Femur (tissue), 1 donor: ENCODE measurements at regions not wholly inside any gene's neighbourhood (a gene's known extent, or its start where the extent isn't known, plus 50 kb on each side); places are given as distances from the start of the nearest gene placed in this dataset.

ENCODE experiments used
- DNase-seq: peaks from one replicate; pipeline ENCODE4 v3.0.0-alpha.2; 2017

DNA sequence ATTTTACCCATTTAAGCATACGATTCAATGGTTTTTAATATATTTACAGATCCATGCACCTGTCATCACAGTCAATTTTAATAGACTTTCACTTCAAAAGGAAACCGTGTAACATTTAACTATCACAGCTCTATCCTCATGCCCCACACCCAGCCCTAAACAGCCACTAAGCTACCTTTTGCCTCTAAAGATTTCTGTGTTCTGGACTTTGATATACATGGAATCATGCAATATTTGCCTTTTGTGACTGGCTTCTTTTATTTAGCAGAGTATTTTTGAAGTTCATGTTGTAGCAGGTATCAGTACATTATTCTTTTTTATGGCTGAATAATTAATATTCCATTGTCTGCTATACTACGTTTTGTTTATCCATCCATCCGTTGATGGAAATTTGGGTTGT, 50.3 kb upstream of the STX16 start:
- no peak for DNase-seq

DNA sequence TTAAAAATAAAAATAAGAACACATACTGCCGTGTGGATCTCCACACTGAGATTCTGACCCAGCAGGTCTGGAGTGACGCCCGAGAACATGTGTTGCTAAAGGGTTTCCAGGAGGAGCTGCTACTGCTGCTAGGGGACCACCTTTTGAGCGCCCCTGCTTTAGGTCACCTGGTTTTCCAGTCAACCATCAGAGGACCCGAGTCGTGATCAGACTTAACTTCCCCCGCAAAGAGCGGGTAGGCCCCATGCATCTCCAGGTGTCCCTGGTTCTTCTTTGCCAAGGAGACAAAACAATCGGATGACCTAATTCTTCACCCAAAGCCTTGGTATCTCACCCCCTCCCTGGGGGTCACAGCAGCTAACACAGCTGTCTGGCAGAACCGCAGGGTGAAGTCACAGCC, 51.1 kb upstream of the STX16 start:
- no peak for DNase-seq

DNA sequence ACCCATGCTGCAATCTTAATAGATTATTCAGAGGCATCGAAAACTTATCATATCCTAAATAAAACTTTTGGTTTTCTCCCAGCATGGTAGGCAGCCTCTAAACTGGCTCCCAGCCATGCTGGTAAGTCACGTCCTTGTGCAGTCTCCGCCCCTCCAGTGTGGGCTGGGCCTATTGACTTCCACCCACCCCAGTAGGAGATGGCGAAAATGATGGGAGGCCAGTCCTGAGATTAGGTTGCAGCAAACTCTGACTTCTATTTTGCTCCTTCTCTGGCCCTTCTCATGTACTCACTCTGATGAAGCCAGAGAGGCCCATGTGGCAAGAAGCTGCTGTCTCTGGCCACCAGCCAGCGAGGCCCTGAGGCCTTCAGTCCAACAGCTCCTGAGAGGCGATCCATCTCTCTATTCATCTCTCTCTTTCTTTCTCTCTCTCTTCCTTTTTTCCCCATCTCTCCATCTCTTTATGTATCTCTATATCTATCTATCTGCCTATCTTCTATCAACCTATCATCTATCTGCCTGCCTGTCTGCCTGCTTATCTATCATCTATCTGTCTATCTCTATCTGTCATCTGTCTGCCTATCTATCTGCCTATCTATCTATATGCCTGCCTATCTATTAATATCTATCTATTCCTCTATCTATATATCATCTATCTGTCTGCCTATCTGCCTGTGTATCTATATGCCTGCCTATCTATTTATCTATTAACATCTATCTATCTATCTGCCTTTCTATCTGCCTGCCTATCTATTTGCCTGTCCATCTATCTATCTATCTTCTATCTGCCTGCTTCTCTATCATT, 52.7 kb upstream of the STX16 start:
- DNase-seq: peak; percentile 63

DNA sequence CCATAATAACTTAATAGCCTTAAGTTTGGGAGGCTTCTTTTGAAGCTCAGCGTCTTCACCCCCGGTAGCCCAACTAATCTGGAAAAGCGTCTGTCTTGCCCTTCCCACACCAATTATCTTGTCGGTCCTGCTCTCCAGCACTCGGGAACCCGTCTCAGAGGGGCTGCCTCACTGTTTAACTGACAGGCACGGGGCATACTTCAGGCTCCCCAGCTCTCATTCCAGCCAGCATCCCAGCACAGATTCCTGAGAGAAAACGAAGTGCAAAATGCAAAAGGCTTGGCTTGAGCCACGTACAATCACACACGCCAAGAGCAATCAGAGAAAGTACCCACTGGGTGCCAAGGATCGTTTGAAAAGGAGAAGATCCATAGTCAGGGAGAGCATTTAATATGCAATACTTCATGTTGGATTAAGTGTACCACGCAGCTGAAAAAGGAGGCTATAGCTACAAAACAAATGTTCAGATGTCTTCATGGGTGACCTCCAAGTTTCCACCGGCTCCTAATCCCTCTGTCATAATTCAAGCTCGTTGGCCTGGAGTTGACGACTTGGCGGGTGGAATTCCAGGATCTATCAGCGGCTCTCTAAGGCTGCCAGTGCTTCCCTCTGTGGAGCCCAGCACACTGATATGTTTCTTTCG, 53.7 kb upstream of the STX16 start:
- peak; percentile 94 for DNase-seq

DNA sequence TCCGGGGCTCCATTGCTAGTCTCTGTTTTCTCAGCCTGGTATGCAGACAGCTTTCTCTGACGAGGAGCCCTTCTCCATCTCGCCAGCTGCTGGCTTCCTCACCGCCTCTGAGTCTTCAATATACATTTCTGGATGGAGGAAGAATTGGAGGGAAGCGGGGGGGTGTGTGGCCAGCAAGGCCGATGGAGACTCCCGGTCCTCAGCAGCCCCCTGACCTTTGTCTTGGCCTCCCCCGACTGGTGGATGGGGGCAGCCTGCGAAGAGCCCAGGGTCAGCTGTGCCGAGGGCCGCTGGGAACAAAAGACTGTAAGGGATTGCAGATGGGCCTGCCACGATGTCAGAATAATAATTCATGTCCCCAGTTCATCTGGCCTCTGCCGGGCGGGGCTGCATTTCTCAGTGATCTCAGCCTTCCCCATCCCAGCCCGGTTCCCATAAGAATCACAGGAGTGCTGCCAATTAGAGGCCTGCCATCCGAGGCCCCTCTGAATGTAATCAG, 54.3 kb upstream of the STX16 start:
- peak; percentile 93 for DNase-seq

DNA sequence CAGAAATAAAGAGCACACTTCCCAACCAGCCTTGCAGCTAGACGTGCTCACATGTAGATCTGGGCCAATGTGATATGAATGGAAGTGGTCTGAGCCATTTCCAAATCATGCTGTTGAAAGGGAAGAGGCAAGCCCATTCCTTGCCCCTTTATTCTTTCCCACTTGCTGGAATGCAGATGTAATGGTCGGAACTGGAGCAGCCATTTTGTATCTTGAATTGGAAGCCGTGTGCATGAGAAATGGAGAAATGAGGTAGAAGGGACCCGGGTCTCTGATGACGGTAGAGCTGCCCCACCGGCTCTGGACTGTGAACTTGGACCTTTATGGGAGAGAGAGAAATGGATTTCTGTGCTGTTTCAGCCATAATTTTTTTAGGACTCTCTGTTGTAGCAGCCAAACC, 54.8 kb upstream of the STX16 start:
- DNase-seq: no peak

DNA sequence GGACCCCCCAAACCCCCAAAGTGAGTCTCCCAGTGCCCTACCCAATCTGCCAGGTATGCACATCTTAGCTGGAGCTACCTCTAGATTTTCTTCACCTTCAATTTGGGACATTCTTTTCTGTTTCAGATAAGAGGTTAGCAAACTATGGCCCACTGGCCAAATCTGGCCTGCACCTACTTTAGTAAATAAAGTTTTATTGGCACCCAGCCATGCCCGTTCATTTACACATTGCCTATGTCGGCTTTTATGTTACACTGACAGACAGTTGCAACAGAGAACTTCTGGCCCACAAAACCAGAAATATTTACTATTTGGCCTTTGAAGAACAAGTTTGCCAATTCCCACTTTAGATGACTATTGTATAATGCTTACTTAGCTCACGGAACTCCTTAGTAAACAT, 55.9 kb upstream of the STX16 start:
- no peak for DNase-seq

DNA sequence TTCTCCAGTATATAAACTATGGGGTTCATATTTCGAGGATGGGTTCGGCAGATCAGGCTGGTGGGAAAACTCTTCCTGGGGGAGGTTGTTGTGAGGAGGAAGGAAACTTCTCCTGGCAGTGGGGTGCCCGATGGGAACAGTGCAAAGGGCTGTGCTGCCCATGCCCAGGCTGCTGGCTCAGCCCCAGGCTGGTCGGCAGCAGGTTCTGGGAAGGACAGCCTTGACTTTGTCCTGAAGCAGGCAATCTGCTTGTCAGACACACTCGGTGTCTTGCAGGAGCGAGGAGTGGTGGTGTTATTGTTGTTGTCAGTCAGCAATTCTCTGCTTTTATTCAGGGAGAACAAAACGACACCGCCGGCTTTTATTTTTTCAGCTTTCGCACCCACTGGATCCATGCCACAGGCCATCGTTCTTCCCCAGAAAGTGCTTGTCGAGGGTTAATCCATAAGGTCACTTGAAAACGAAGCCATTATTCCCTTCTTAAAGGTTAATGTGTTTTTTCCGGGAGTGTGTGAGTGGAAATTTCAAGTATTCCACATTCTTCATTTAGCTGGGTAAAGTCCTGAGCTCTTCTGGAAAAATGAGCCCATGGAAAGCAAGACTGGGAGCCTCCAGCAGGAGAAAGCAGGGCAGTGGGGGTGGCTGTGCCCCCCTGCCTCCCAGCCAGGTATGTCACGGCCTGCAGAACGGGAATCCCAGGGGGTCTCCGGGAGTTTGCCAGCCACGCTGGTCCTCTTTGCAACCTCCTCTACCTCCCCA, 57.0 kb upstream of the STX16 start:
- no peak for DNase-seq

DNA sequence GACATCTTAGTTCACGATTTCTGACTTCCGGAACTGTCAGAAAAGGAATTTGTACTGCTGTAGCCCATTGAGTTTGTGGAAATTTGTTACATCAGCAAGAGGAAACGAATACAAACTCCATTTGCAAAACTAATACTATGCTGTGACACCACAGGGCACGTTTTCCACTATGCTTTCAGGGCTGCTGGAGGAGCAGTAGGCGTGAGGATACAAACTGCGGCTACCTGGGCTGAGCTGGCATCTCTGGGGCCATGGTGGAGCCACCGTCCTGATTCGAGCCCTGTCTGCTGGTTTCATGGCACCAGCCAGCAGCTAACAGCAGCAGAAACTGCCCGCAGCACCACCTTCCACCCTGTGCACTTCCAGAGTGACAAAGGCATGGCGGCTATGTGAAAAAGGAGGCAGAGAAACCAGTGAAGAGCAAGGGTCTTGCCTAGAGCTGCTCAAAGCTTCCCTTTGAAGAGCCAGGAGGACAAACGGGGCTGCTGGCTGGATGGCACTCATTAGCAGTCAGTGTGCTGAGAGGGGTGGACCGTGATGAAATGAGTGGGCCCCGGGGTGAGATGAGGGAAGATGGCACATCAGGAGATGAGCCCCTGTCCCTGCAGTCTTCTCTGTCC, 58.9 kb upstream of the STX16 start:
- DNase-seq: no peak

DNA sequence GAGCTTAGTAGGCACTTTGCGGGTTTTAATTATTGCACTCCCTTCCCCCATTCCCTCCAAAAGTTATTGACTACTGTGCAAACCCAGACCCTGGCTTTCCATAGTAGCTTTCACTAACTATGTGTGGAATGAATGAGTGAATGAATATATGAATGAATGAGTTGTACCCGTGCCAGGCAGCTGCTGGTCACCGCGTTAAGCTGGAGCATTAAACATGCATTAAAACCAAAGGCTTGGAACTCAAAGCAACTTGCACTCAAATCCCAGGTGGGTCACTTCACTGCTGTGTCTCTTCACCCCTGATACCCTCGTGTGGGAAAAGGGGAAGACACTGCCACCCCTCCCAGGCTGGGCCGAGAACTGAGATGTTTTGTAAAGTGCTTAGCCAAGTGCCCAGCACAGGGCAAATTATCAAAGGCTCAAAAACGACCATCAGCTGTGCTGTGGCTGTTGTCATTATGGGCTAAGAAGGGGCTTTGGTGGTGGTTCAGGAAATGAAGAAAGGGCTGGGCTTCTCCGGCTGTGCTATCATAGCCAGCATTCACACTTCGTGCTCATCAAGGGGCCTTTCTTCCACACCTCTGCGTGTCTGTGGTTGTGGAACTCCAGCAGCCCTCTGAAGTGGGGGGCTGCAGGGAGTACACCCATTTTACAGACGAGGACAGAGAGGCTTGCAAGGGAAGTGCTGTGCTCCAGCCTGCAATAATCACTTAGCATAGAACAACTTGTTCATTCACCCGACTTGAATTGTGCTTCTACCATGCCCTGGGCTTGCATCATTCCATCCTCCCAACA, 60.2 kb upstream of the STX16 start:
- DNase-seq: no peak

DNA sequence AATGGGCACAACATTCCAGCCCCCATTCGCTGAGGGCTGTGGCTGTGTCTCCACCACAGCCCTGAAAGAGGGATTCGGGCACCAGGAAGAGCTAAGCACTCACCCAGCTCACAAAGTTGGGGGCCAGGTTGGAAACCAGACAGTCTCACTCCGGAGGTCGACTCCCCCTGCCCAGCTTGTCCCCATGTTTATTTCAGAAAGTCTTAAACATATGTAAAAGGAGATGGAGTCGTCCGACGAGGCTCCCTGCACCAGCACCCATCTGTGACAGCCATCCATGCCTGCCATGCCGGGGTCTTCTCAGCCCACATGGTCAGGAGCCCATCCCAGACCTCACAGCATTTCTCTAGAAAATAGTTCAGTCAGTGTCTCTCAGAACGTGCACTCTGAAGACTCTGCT, 63.6 kb upstream of the STX16 start:
- DNase-seq: no peak

DNA sequence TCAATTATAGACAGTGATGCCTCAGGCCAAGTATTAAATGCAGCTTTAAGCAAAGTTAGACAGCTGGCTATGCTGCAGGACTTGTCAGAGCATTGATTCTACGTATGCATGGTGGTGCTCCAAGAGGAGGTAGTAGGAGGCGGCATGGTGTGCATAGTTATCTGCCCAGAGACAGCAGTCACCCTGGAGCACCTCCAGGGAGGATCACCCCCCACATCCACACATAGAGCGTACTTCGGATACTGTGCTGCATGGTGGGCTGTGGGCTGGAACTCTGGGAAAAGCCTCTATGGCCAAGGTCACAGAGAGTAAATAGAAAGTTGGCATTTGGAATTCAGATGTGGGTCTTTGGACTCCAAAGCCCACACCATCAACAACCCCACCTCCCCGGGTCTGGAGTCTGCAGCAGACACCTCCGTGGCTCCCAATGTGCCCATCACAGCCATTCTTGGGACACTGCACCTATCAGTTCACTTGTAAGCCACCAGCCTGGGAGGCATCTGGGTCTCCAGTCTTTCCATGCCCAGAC, 64.5 kb upstream of the STX16 start:
- DNase-seq: peak; percentile 16

DNA sequence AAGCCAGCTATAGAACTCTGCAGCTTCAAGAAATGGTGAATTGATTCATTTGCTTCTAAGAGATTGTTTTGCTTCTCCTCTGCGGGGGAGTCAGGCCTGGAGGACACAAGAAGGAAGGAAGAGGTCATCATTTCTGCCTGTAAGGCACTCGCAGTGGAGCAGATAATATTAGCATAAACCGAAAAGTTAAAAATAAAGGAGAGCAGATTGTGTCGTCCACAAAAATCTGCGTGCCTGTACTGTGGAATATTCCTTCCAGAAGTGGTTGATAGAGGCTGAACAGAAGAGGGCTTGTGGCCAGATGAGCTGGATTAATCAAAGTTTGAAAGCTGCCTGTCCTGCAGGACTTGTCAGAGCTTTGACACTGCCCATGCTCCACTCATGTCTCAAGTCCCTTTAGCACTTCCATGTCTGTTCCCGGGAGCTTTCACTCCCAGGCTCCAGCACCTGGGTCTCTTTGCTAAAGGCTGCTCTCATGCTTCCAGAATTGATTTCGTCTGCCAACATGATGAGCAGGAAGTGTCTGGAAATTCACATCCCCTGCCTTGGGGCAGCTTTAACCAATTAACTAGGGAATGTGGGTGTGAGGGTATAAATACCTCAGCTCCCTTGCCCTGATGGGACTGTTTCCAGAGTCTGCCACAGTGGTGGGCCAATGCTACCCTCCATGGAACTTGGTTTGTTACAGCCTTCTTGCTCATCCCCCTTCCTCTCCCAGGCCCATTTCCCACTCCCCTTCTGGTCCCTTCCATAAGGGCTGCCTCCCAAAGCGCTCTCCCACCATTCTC, 65.1 kb upstream of the STX16 start:
- DNase-seq: no peak

DNA sequence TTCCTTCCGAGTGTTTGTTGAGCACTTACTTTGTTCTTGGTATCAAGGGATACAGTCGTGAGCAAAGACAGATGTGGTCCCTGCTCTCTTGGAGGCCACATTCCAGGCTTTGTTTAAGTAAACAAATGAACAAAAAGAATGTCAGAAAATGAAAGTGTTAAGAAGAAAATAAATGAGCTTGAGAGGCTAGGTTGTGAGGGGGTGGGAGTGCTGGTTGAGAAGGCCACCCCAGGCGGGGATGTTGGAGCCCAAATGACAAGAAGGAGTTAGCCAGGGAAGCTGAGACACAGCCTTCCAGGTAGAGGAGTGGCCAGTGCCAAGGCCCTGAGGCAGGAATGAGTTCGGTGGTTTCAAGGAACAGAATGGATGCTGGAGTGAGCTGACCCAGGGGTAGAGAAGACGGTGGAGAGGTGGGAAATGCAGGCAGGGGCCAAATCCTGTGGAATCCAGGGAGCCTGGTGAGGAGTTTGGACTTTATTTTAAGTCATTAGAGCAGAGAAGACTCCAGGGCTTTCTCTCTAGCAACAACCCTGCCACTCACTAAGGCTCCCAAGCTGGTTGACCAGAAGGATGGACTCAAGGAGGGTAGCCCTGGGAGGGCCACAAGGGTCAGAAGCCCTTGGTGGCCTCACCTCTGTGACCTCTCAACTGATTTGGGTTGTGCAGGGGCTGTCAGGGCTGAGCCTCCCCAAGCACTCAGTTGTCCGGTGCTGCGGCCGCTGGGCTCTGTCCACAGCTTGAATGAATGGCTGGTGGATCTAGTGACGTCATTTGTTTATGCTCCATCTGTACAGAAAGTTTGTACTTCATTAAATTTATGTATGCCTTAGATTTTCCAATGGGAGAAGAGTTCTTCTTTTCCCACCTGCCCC, 66.0 kb upstream of the STX16 start:
- DNase-seq: peak; percentile 32

DNA sequence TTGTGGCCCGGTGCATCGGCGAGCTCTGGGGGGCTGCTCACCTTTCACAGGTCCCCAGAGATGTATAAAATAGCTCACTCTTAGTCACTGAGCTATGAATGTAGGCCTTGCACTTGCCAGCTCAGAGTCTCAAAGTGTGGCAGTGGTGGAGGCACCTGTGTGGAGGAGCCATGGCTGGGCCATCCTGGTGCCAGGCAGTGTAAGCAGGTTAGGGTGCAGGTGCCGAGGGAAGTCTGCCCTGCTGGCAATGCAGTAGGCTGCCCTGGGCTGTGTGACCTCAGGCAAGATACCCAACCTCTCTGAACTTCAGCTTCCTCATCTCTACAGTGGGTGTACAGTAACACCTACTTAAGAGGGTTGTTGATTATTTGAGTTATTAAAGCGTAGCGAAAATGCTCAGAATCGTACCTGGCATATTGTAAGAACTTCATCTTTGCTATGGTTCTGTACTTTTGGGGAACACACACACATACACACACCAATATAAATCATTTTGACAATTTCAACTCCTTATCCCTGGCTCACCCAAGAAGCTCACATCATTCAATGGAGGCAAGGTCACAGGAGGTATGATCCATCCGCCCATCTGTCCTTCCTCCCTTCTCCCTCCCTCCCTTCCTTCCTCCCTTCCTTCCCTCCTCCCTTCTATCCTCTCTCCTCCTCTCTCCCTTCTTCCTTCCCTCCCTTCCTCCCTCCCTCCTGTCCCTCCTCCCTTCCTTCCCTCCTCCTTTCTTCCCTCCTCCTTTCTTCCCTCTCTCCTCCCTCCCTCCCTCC, 66.8 kb upstream of the STX16 start:
- DNase-seq: peak; percentile 5

DNA sequence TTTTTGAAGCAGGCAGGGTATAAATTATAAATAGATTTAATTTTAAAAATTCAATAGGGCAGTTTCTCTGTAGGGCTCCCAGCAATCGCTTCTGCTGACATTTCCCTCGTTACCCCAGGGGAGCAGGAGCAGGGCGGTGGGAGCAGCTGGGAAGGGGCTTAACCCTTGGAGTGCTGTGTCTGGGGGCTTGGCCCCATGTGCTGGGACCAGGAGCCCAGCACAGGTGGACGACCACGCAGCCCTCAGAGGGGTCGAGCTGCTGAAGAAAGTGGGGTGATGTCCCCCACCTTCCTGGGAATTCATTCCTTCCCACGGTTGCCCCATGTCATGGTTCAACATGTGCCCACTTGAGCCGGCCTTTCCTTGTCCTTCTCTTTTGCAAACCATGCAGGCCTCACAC, 67.5 kb upstream of the STX16 start:
- DNase-seq: peak; percentile 12

DNA sequence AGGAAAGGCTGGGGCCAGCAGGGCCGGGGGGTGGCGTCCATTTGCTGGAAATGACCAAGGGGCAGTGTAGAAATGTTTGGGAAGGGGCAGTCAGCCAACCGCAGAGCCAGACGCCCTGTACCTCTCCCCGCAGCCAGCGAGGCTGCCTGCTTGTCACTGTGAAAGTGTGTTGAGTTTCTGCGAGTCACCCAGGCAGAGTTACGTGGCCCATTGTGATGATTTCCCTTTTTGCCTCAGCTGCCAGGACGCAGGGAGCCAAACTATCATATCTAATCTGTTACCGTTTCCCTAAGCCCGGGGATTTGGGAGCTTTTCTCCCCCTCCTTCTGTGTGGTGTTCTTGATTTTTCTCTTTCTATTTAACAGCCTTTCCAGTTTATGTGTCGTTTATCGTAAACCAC, 67.9 kb upstream of the STX16 start:
- peak; percentile 22 for DNase-seq

DNA sequence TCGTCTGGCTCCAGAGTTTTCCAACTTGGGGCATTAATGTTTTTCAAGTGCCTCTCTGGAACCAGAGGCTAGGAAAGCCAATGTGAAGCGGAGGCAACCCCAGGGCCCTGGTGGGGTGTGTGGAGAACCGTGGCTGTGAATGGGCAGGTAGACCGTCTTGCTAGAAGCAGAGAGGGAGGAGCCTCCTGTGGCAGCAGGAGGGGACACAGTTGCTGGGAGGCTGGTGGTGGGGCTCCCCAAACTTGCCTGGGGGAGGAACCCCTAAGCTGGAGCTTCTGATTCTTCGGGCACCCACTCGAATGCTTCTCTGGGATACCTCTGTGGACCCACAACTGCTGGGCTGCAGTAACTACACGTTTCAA, 65.3 kb upstream of the APCDD1L start:
- peak; percentile 6 for DNase-seq

DNA sequence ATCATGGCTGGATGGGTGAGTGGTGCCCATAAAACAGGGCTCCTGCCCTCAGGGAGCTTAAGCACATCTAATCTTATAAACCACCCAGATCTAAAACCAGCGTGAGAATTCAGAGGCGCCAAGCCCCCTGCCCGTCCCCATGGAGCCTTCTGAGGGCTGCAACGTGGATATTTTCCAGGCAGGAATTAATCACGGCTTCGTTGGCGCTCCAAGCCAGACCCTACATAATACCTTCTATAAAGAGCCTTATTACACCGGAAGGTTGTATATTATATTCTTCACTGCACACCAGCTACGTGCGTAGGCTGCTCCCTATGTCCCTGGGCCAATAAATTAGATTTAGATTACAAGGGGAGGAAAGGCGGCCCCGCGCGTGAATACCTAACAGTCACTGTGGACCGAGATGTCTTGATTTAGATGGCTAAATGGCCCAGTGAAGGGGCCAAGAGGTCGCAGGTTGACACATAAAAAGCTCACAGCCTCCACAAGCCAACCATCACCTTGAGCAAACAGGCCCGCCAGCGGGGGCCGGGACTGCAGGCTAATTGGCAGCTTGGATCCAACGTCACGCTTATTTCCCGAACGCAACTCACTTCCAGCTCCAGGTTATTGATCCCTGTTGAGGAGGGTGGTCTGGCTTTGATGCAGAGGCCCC, 64.7 kb upstream of the APCDD1L start:
- no peak for DNase-seq
